ENCODE measurements at regions not wholly inside any gene's neighbourhood (a gene's known extent, or its start where the extent isn't known, plus 50 kb on each side); places are given as distances from the start of the nearest gene placed in this dataset.

GRCh38 chr6:113662093-113662665 lies 195.0 kb upstream of the MARCKS start:
- TF ChIP-seq, protein P1, sequence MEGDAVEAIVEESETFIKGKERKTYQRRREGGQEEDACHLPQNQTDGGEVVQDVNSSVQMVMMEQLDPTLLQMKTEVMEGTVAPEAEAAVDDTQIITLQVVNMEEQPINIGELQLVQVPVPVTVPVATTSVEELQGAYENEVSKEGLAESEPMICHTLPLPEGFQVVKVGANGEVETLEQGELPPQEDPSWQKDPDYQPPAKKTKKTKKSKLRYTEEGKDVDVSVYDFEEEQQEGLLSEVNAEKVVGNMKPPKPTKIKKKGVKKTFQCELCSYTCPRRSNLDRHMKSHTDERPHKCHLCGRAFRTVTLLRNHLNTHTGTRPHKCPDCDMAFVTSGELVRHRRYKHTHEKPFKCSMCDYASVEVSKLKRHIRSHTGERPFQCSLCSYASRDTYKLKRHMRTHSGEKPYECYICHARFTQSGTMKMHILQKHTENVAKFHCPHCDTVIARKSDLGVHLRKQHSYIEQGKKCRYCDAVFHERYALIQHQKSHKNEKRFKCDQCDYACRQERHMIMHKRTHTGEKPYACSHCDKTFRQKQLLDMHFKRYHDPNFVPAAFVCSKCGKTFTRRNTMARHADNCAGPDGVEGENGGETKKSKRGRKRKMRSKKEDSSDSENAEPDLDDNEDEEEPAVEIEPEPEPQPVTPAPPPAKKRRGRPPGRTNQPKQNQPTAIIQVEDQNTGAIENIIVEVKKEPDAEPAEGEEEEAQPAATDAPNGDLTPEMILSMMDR (conservative IDR thresholded peaks at IDR 0.05; ENCODE audit: low read depth in 2 of 2) = no peak
- no peak for TF ChIP-seq EZH2 (IDR thresholded peaks at IDR 0.05; ENCODE audit: low read depth, unreplicated experiment)
- no peak for TF ChIP-seq ZNF331 (CRISPR knock-in tag; IDR thresholded peaks at IDR 0.05; ENCODE audit: low read depth)
